ENCODE measurements at regions not wholly inside any gene's neighbourhood (a gene's known extent, or its start where the extent isn't known, plus 50 kb on each side); places are given as distances from the start of the nearest gene placed in this dataset.

DNA sequence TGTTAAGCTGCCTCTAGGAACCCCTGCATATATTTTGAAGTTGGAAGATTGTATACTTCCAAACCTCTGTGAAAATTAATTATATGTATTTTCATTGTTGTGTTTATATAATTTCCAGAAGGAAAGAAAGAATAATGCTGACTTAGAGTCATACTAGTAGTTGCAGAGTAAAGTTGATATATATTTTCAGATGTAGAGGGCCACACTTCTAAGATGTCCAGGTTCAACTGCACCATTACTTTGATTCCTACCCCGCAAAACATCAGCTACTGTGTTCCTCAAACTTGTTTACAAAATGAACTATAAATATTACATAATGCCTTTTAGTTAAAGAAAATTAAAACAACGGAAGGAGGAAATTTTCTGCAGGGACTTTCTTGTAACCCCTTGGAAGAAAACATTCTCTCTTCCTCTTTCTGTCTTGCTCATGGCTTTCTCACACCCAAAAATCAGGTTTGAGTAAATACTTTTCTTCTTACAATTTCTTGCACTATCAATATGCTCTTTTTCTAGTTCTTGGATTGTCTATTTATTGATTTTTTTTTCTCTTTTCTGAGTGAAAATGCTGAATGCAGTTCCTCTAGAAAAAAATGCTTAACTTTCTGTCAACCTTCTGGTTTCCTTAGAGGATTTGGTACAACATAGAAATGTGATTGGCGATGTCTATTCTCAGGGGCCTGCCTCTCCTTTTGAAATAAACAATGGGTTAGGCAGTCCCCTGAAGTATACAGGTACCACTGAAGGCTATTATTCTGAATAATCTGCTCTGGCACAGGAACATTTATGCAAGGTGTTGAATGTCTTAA, 867.8 kb downstream of the TTLL7 start:
- TF ChIP-seq, protein P1, sequence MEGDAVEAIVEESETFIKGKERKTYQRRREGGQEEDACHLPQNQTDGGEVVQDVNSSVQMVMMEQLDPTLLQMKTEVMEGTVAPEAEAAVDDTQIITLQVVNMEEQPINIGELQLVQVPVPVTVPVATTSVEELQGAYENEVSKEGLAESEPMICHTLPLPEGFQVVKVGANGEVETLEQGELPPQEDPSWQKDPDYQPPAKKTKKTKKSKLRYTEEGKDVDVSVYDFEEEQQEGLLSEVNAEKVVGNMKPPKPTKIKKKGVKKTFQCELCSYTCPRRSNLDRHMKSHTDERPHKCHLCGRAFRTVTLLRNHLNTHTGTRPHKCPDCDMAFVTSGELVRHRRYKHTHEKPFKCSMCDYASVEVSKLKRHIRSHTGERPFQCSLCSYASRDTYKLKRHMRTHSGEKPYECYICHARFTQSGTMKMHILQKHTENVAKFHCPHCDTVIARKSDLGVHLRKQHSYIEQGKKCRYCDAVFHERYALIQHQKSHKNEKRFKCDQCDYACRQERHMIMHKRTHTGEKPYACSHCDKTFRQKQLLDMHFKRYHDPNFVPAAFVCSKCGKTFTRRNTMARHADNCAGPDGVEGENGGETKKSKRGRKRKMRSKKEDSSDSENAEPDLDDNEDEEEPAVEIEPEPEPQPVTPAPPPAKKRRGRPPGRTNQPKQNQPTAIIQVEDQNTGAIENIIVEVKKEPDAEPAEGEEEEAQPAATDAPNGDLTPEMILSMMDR (IDR thresholded peaks at IDR 0.05) = no peak
- TF ChIP-seq POLR2A (IDR thresholded peaks at IDR 0.05) = no peak

Data from Peyer's patch (tissue), 4 donors.